DND-41 (cell line): ENCODE measurements at regions not wholly inside any gene's neighbourhood (a gene's known extent, or its start where the extent isn't known, plus 50 kb on each side); places are given as distances from the start of the nearest gene placed in this dataset.

Experiments used
- EZH2 ChIP-seq: IDR thresholded peaks from 3 replicates; pipeline ENCODE4 v1.6.1; 2012; ENCODE audit warnings: borderline replicate concordance, low read depth, mild to moderate bottlenecking, moderate library complexity, low read length, inconsistent platforms; ENCODE audit not compliant: severe bottlenecking
- TF ChIP-seq, protein P1 (sequence below): IDR thresholded peaks from 2 replicates; pipeline ENCODE4 v1.5.1; 2012; ENCODE audit warnings: borderline replicate concordance, low read length, moderate library complexity, mild to moderate bottlenecking; ENCODE audit not compliant: poor library complexity, severe bottlenecking; ENCODE audit errors: extremely low read depth

DNA sequence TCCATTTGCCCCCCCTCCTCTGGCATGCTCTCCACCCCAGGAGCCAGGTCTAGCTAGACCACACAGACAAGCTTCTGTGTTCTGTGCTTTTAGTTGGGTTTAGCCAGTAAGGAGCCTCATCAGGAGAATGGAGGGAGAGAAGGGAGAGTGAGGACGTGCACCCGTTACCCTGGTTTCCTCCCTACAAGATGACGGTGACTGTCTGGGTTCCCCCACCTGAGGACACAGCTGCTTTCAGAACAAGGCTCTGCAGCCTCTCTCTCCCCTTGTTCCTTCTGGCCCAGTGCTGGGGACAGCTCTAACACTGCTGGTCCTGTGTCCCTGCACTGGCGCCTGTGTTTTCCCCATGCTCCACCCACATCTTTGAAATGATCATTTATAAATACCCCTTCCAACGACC, 184.4 kb upstream of the GALNT2 start:
- TF ChIP-seq, protein P1, sequence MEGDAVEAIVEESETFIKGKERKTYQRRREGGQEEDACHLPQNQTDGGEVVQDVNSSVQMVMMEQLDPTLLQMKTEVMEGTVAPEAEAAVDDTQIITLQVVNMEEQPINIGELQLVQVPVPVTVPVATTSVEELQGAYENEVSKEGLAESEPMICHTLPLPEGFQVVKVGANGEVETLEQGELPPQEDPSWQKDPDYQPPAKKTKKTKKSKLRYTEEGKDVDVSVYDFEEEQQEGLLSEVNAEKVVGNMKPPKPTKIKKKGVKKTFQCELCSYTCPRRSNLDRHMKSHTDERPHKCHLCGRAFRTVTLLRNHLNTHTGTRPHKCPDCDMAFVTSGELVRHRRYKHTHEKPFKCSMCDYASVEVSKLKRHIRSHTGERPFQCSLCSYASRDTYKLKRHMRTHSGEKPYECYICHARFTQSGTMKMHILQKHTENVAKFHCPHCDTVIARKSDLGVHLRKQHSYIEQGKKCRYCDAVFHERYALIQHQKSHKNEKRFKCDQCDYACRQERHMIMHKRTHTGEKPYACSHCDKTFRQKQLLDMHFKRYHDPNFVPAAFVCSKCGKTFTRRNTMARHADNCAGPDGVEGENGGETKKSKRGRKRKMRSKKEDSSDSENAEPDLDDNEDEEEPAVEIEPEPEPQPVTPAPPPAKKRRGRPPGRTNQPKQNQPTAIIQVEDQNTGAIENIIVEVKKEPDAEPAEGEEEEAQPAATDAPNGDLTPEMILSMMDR = no peak
- TF ChIP-seq EZH2 = no peak
